Liver (tissue), 8 donors: ENCODE measurements at regions not wholly inside any gene's neighbourhood (a gene's known extent, or its start where the extent isn't known, plus 50 kb on each side); places are given as distances from the start of the nearest gene placed in this dataset.

Experiments used
- DNase-seq: peaks from one replicate; pipeline ENCODE4 v3.0.0-alpha.2; 2017; ENCODE audit warnings: low spot score
- H3K27ac ChIP-seq, 2 donors: one replicate each; pipeline ENCODE4 v1.7.0; 2013; ENCODE audit warnings: inconsistent platforms in 2 of 2, low read length in 2 of 2, control low read depth in 1 of 2, low read depth in 1 of 2, mild to moderate bottlenecking in 1 of 2
- H3K27me3 ChIP-seq, 4 donors: one replicate each; pipeline versions ENCODE4 v1.6.1 to v1.7.0; 2013; ENCODE audit warnings: low read length in 3 of 4, inconsistent platforms in 1 of 4, mild to moderate bottlenecking in 1 of 4, moderate library complexity in 1 of 4; ENCODE audit not compliant: control insufficient read depth in 4 of 4, insufficient read depth in 4 of 4
- H3K36me3 ChIP-seq, 4 donors: one replicate each; pipeline versions ENCODE4 v1.6.1 to v1.7.0; 2013; ENCODE audit warnings: low read length in 3 of 4, mild to moderate bottlenecking in 3 of 4, low read depth in 1 of 4, moderate library complexity in 1 of 4; ENCODE audit not compliant: control insufficient read depth in 4 of 4, insufficient read depth in 3 of 4
- H3K4me1 ChIP-seq, 4 donors: one replicate each; pipeline versions ENCODE4 v1.6.1 to v1.7.0; 2013; ENCODE audit warnings: low read length in 3 of 4, mild to moderate bottlenecking in 3 of 4, moderate library complexity in 1 of 4; ENCODE audit not compliant: control insufficient read depth in 4 of 4, insufficient read depth in 4 of 4
- H3K4me3 ChIP-seq, 3 donors: one replicate each; pipeline versions ENCODE4 v1.6.1 to v1.7.0; 2013; ENCODE audit warnings: low read length in 3 of 3, control low read depth in 1 of 3, low read depth in 1 of 3, mild to moderate bottlenecking in 1 of 3
- H3K9ac ChIP-seq, 2 donors: one replicate each; pipeline ENCODE4 v1.7.0; 2013; ENCODE audit warnings: low read length in 2 of 2, mild to moderate bottlenecking in 2 of 2, moderate library complexity in 2 of 2, control low read depth in 1 of 2, low read depth in 1 of 2
- H3K9me3 ChIP-seq, 4 donors: one replicate each; pipeline versions ENCODE4 v1.6.1 to v1.7.0; 2013; ENCODE audit warnings: low read length in 3 of 4; ENCODE audit not compliant: control insufficient read depth in 4 of 4
- ATF3 ChIP-seq: IDR thresholded peaks from 2 replicates; pipeline ENCODE4 v1.6.1; 2016; ENCODE audit warnings: antibody characterized with exemption
- CTCF ChIP-seq: fragments of 150-350 bp; IDR thresholded peaks from 2 replicates; pipeline ENCODE4 v1.5.1; 2017; ENCODE audit warnings: improper control_type of control experiment, low read depth, low read length; ENCODE audit not compliant: missing input control
- EGR1 ChIP-seq, 2 donors: IDR thresholded peaks; 2 replicates each; pipeline ENCODE4 v1.6.1; 2016 to 2018; ENCODE audit warnings: antibody characterized with exemption in 2 of 2, low read depth in 2 of 2
- FOXA1 ChIP-seq: IDR thresholded peaks from 2 replicates; pipeline ENCODE4 v1.6.1; 2016; ENCODE audit warnings: antibody characterized with exemption
- GABPA ChIP-seq, 2 donors: IDR thresholded peaks in 1 of 2; conservative IDR thresholded peaks in 1 of 2; 2 replicates each; pipeline ENCODE4 v1.6.1; 2016; ENCODE audit warnings: antibody characterized with exemption in 2 of 2, mild to moderate bottlenecking in 1 of 2, moderate library complexity in 1 of 2
- HNF4G ChIP-seq: IDR thresholded peaks from 2 replicates; pipeline ENCODE4 v1.6.1; 2016; ENCODE audit warnings: antibody characterized with exemption
- JUND ChIP-seq, 2 donors: IDR thresholded peaks; 2 replicates each; pipeline ENCODE4 v1.6.1; 2016; ENCODE audit warnings: antibody characterized with exemption in 2 of 2
- MAX ChIP-seq: IDR thresholded peaks from 2 replicates; pipeline ENCODE4 v1.6.1; 2016; ENCODE audit warnings: antibody characterized with exemption
- RAD21 ChIP-seq, 2 donors: IDR thresholded peaks; 2 replicates each; pipeline ENCODE4 v1.6.1; 2016; ENCODE audit warnings: antibody characterized with exemption in 2 of 2, mild to moderate bottlenecking in 2 of 2
- REST ChIP-seq: IDR thresholded peaks from 2 replicates; pipeline ENCODE4 v1.6.1; 2016; ENCODE audit warnings: antibody characterized with exemption, mild to moderate bottlenecking
- RXRA ChIP-seq, 2 donors: IDR thresholded peaks; 2 replicates each; pipeline ENCODE4 v1.6.1; 2017 to 2018; ENCODE audit warnings: antibody characterized with exemption in 2 of 2, mild to moderate bottlenecking in 1 of 2
- SP1 ChIP-seq: IDR thresholded peaks from 2 replicates; pipeline ENCODE4 v1.6.1; 2018; ENCODE audit warnings: antibody characterized with exemption, mild to moderate bottlenecking
- TAF1 ChIP-seq: conservative IDR thresholded peaks from 2 replicates; pipeline ENCODE4 v1.6.1; 2016; ENCODE audit warnings: antibody characterized with exemption, mild to moderate bottlenecking
- YY1 ChIP-seq: IDR thresholded peaks from 2 replicates; pipeline ENCODE4 v1.6.1; 2016; ENCODE audit warnings: antibody characterized with exemption, mild to moderate bottlenecking
- ZBTB33 ChIP-seq: IDR thresholded peaks from 2 replicates; pipeline ENCODE4 v1.6.1; 2016; ENCODE audit warnings: antibody characterized with exemption
- WGBS: extraction: QIAGEN DNeasy Blood & Tissue Kit; methylation state at CpG from one replicate; pipeline ENCODE4 v1.1.7; 2013; 5-methylcytosine and 5-hydroxymethylcytosine counted together
- donor health status: healthy.
- donor health status: healthy.
- donor health status: healthy.
- donor health status: healthy.
- donor health status: healthy.

GRCh38 chr11:127624306-127624856 is 623.8 kb upstream of the KIRREL3 start (continued):
- TF ChIP-seq GABPA (IDR thresholded peaks at IDR 0.05 in 1 of 2, conservative IDR thresholded peaks at IDR 0.05 in 1 of 2) = no peak

- DNase-seq = no peak
- Histone ChIP-seq H3K36me3 (no peaks in the 10 kb centered on the region), H3K27me3 (no peaks in the 10 kb centered on the region), H3K27ac (no peak overlapping the region), H3K4me3 (no peak overlapping the region), H3K9me3 (no peaks in the 10 kb centered on the region), H3K4me1 (peaks cover 0 to 6% (median 1%) of the 10 kb centered on the region in 4 donors), H3K9ac (no peak overlapping the region)
- TF ChIP-seq ATF3 (no peak), FOXA1 (no peak), REST (no peak), JUND (IDR thresholded peaks at IDR 0.05) (no peak), RXRA (IDR thresholded peaks at IDR 0.05) (no peak), RAD21 (IDR thresholded peaks at IDR 0.05) (no peak), ZBTB33 (no peak), YY1 (no peak), MAX (no peak), HNF4G (no peak), TAF1 (no peak)
Observed at GRCh38 chr11:127622686-127623085, 622.1 kb upstream of the KIRREL3 start.

GRCh38 chr11:127620671-127621070 is 620.1 kb upstream of the KIRREL3 start:
- 86% methylated on average over 4 of the region's 4 CpGs for WGBS
- Histone ChIP-seq H3K27me3 (no peaks in the 10 kb centered on the region), H3K4me3 (no peak overlapping the region), H3K27ac (no peak overlapping the region), H3K4me1 (no peaks in the 10 kb centered on the region), H3K9me3 (no peaks in the 10 kb centered on the region), H3K36me3 (no peaks in the 10 kb centered on the region), H3K9ac (no peak overlapping the region)
- DNase-seq = no peak
- TF ChIP-seq JUND (IDR thresholded peaks at IDR 0.05) (no peak), TAF1 (no peak), GABPA (IDR thresholded peaks at IDR 0.05 in 1 of 2, conservative IDR thresholded peaks at IDR 0.05 in 1 of 2) (no peak), REST (no peak), RXRA (IDR thresholded peaks at IDR 0.05) (no peak), SP1 (no peak), RAD21 (IDR thresholded peaks at IDR 0.05) (no peak), YY1 (no peak), HNF4G (no peak), MAX (no peak), EGR1 (IDR thresholded peaks at IDR 0.05; ENCODE audit: low read depth in 2 of 2) (no peak), CTCF (no peak), ZBTB33 (no peak)
